HCT116 (cell line): ENCODE measurements at regions not wholly inside any gene's neighbourhood (a gene's known extent, or its start where the extent isn't known, plus 50 kb on each side); places are given as distances from the start of the nearest gene placed in this dataset.

Experiments
- ATAC-seq: fragments of 200-7000 bp; cut with Tn5 transposase; 2 replicates; pipeline ENCODE4 v1.9.1; 2020; ENCODE audit warnings: mild to moderate bottlenecking, moderate library complexity
- BruUV-seq: library from RNA; stranded (reverse); fragments of 400-500 nt; replicated peaks from 2 replicates; lab custom pipeline; 2021; lab: Mats Ljungman, UMichigan
- CTCF ChIA-PET: fragments of 300-600 bp; sonication (Branson Sonifier 250); formaldehyde crosslinking; loops from one replicate; lab custom pipeline; 2021; ENCODE audit warnings: antibody characterized with exemption; lab: Charles Lee
- POLR2A ChIA-PET: fragments of 300-600, 350-600 bp; sonication (Branson Sonifier 250); formaldehyde crosslinking; loops from one replicate; lab custom pipeline; 2021; ENCODE audit warnings: antibody characterized with exemption; lab: Charles Lee
- RAD21 ChIA-PET, 2 experiments: fragments of 300-600 bp; sonication (Branson Sonifier 250); formaldehyde crosslinking; loops; one replicate each; lab custom pipeline; 2023; ENCODE audit warnings: low total read pairs in 2 of 2; ENCODE audit not compliant: uncharacterized antibody in 2 of 2, unreplicated experiment in 2 of 2, low non-redundant PET in 1 of 2; lab: Charles Lee
- DNase-seq: peaks from one replicate; pipeline ENCODE4 v3.0.0-alpha.2; 2010; ENCODE audit warnings: low read depth, low spot score
- H2AFZ ChIP-seq: fragments of 200-600 bp; shearing (Covaris generic), sonication (generic); 2 replicates; pipeline ENCODE4 v1.6.1; 2017; ENCODE audit warnings: low read depth, mixed run types, mixed read lengths, antibody characterized with exemption, low read length; ENCODE audit not compliant: poor library complexity, severe bottlenecking
- H3K27ac ChIP-seq: 2 replicates; pipeline ENCODE4 v1.5.1; 2012; ENCODE audit warnings: low read depth, low read length
- H3K27me3 ChIP-seq: fragments of 200-600 bp; sonication (generic); 2 replicates; pipeline ENCODE4 v1.6.1; 2016; ENCODE audit warnings: mixed run types, low read length, mixed read lengths; ENCODE audit not compliant: insufficient read depth
- H3K36me3 ChIP-seq, 2 experiments: fragments of 200-500 bp in 1 of 2; fragments of 200-600 bp in 1 of 2; sonication (Bioruptor generic) in 1 of 2; sonication (generic) in 1 of 2; 2 replicates each; pipeline versions ENCODE4 v1.5.1 to v1.6.1; 2014 to 2016; ENCODE audit warnings: low read length in 2 of 2, inconsistent platforms in 1 of 2, mixed read lengths in 1 of 2, mixed run types in 1 of 2; ENCODE audit not compliant: insufficient read depth in 2 of 2, control insufficient read depth in 1 of 2
- H3K4me1 ChIP-seq, 2 experiments: fragments of 200-600 bp in 1 of 2; sonication (generic) in 1 of 2; 2 replicates each; pipeline versions ENCODE4 v1.5.1 to v1.6.1; 2012 to 2017; ENCODE audit warnings: low read length in 2 of 2, inconsistent platforms in 1 of 2, mild to moderate bottlenecking in 1 of 2, mixed read lengths in 1 of 2, mixed run types in 1 of 2, moderate library complexity in 1 of 2; ENCODE audit not compliant: insufficient read depth in 2 of 2, control insufficient read depth in 1 of 2
- H3K4me2 ChIP-seq: fragments of 200-600 bp; sonication (generic); 2 replicates; pipeline ENCODE4 v1.6.1; 2017; ENCODE audit warnings: mixed run types, low read length, mixed read lengths
- H3K4me3 ChIP-seq, 2 experiments: fragments of 200-600 bp in 1 of 2; sonication (generic) in 1 of 2; replicated peaks in 1 of 2; 2 replicates each; pipeline ENCODE4 v1.5.1; 2011 to 2016; ENCODE audit warnings: low read length in 2 of 2, control low read depth in 1 of 2, low read depth in 1 of 2, mild to moderate bottlenecking in 1 of 2, mixed read lengths in 1 of 2, mixed run types in 1 of 2
- H3K79me2 ChIP-seq: fragments of 200-600 bp; sonication (generic); 2 replicates; pipeline ENCODE4 v1.6.1; 2017; ENCODE audit warnings: mild to moderate bottlenecking, mixed run types, low read length, moderate library complexity, mixed read lengths; ENCODE audit not compliant: insufficient read depth
- H3K9ac ChIP-seq: fragments of 200-600 bp; sonication (generic); 2 replicates; pipeline ENCODE4 v1.6.1; 2016; ENCODE audit warnings: low read length, mixed read lengths
- H3K9me2 ChIP-seq: fragments of 200-600 bp; sonication (generic), shearing (Covaris generic); 2 replicates; pipeline ENCODE4 v1.6.1; 2017; ENCODE audit warnings: mixed run types, mild to moderate bottlenecking, moderate library complexity; ENCODE audit not compliant: insufficient read depth
- H3K9me3 ChIP-seq, 2 experiments: fragments of 200-500 bp in 1 of 2; fragments of 200-600 bp in 1 of 2; sonication (Bioruptor generic) in 1 of 2; sonication (generic) in 1 of 2; 2 replicates each; pipeline ENCODE4 v1.6.1; 2014 to 2017; ENCODE audit warnings: low read length in 2 of 2, mixed read lengths in 2 of 2, inconsistent platforms in 1 of 2, low read depth in 1 of 2, mild to moderate bottlenecking in 1 of 2, mixed run types in 1 of 2, moderate library complexity in 1 of 2; ENCODE audit not compliant: control insufficient read depth in 1 of 2, insufficient read depth in 1 of 2
- H4K20me1 ChIP-seq: fragments of 200-600 bp; sonication (generic), shearing (Covaris generic); 2 replicates; pipeline ENCODE4 v1.6.1; 2017; ENCODE audit warnings: mixed run types, mild to moderate bottlenecking, moderate library complexity; ENCODE audit not compliant: insufficient read depth
- ATF3 ChIP-seq: IDR thresholded peaks from 2 replicates; pipeline ENCODE4 v1.6.1; 2012
- CBX3 ChIP-seq: IDR thresholded peaks from 2 replicates; pipeline ENCODE4 v1.6.1; 2012; ENCODE audit warnings: low read depth
- CEBPB ChIP-seq: IDR thresholded peaks from 2 replicates; pipeline ENCODE4 v1.6.1; 2012; ENCODE audit warnings: low read depth
- CTCF ChIP-seq, 3 experiments: fragments of 200-600 bp in 1 of 3; sonication (generic) in 1 of 3; IDR thresholded peaks in 2 of 3; conservative IDR thresholded peaks in 1 of 3; 2 replicates each; pipeline ENCODE4 v1.5.1; 2012 to 2017; ENCODE audit warnings: low read depth in 2 of 3, low read length in 2 of 3, antibody characterized with exemption in 1 of 3, borderline replicate concordance in 1 of 3, control low read depth in 1 of 3, mild to moderate bottlenecking in 1 of 3, mixed read lengths in 1 of 3, mixed run types in 1 of 3, moderate library complexity in 1 of 3; ENCODE audit not compliant: insufficient read depth in 1 of 3
- ELF1 ChIP-seq: IDR thresholded peaks from 2 replicates; pipeline ENCODE4 v1.6.1; 2012; ENCODE audit warnings: low read depth, borderline replicate concordance
- EZH2 ChIP-seq: fragments of 200-600 bp; sonication (generic); IDR thresholded peaks from 2 replicates; pipeline ENCODE4 v1.6.1; 2017; ENCODE audit warnings: antibody characterized with exemption, mixed run types
- EZH2phosphoT487 ChIP-seq: fragments of 200-600 bp; IDR thresholded peaks from 2 replicates; pipeline ENCODE4 v1.6.1; 2018; ENCODE audit warnings: antibody characterized with exemption, borderline replicate concordance
- JUND ChIP-seq: IDR thresholded peaks from 2 replicates; pipeline ENCODE4 v1.6.1; 2012
- POLR2A ChIP-seq: IDR thresholded peaks from 2 replicates; pipeline ENCODE4 v1.7.0; 2011; ENCODE audit warnings: borderline replicate concordance; ENCODE audit not compliant: insufficient read depth, insufficient read length; ENCODE audit errors: extremely low read depth
- POLR2AphosphoS5 ChIP-seq: IDR thresholded peaks from 2 replicates; pipeline ENCODE4 v1.6.1; 2011; ENCODE audit warnings: mild to moderate bottlenecking, low read depth, low read length, moderate library complexity
- SP1 ChIP-seq: IDR thresholded peaks from 2 replicates; pipeline ENCODE4 v1.6.1; 2012; ENCODE audit warnings: low read depth
- SRF ChIP-seq: IDR thresholded peaks from 2 replicates; pipeline ENCODE4 v1.6.1; 2012; ENCODE audit warnings: low read depth
- TCF7L2 ChIP-seq: IDR thresholded peaks from 2 replicates; pipeline ENCODE4 v1.7.0; 2011; ENCODE audit warnings: borderline replicate concordance, inconsistent platforms; ENCODE audit not compliant: insufficient read depth, insufficient read length; ENCODE audit errors: extremely low read depth
- ZFX ChIP-seq: fragments of 450-650 bp; IDR thresholded peaks from 2 replicates; pipeline ENCODE4 v1.6.1; 2017
- ZNF274 ChIP-seq: fragments of 200-500 bp; sonication (Bioruptor generic); IDR thresholded peaks from 2 replicates; pipeline ENCODE4 v1.6.1; 2014; ENCODE audit warnings: mild to moderate bottlenecking, low read depth, low read length, inconsistent platforms
- intact Hi-C: fragments of 100-400 bp; cut with micrococcal nuclease; formaldehyde crosslinking; loops from 2 replicates; pipeline ENCODE4 v1.10.0; 2022

- Histone ChIP-seq H3K27me3 (no peaks in the 10 kb centered on the region), H3K4me1 (no peaks in the 10 kb centered on the region), H3K9me3 (no peaks in the 10 kb centered on the region), H3K9me2 (no peaks in the 10 kb centered on the region), H3K4me3 (no peak overlapping the region), H3K4me2 (no peak overlapping the region), H3K27ac (no peak overlapping the region), H3K79me2 (no peaks in the 10 kb centered on the region), H3K9ac (no peak overlapping the region), H3K36me3 (no peaks in the 10 kb centered on the region), H4K20me1 (no peaks in the 10 kb centered on the region), H2AFZ (no peak overlapping the region)
- no TSS peak for BruUV-seq
- TF ChIP-seq EZH2 (no peak), ELF1 (no peak)
- ChIA-PET POLR2A (no interaction called here), RAD21 (no interaction called here), CTCF (no interaction called here)
- DNase-seq = no peak
- intact Hi-C loops = no loop called here
- no peak for ATAC-seq
Measured at GRCh38 chrX:22889819-22890218, 109.9 kb upstream of the DDX53 start.

- POLR2A ChIA-PET = no interaction called here
- Histone ChIP-seq H3K27me3 (no peaks in the 10 kb centered on the region; the same call in 1 of the 2 replicates), H3K4me1 (no peaks in the 10 kb centered on the region), H2AFZ (no peak overlapping the region), H3K27ac (no peak overlapping the region), H3K9ac (no peak overlapping the region), H3K4me3 (no peak overlapping the region), H3K9me2 (no peaks in the 10 kb centered on the region), H3K4me2 (no peak overlapping the region), H3K9me3 (no peaks in the 10 kb centered on the region), H3K79me2 (no peaks in the 10 kb centered on the region), H4K20me1 (no peaks in the 10 kb centered on the region), H3K36me3 (no peaks in the 10 kb centered on the region)
- CTCF ChIA-PET = no interaction called here
- intact Hi-C loops = no loop called here
- ATAC-seq (no peak), DNase-seq (no peak)
- no TSS peak for BruUV-seq
- RAD21 ChIA-PET = no interaction called here
- TF ChIP-seq POLR2AphosphoS5 (no peak), JUND (no peak)
Measured at GRCh38 chrX:22912616-22913015, 87.1 kb upstream of the DDX53 start.

GRCh38 chrX:22922961-22923360, 76.8 kb upstream of the DDX53 start:
- Histone ChIP-seq H3K9me2 (no peaks in the 10 kb centered on the region), H3K79me2 (no peaks in the 10 kb centered on the region), H3K27me3 (no peaks in the 10 kb centered on the region), H3K9me3 (no peaks in the 10 kb centered on the region), H3K4me3 (no peak overlapping the region), H3K4me2 (no peak overlapping the region), H3K27ac (no peak overlapping the region), H2AFZ (no peak overlapping the region), H4K20me1 (no peaks in the 10 kb centered on the region), H3K36me3 (no peaks in the 10 kb centered on the region), H3K4me1 (no peaks in the 10 kb centered on the region), H3K9ac (no peak overlapping the region)
- ChIA-PET CTCF (no interaction called here), POLR2A (no interaction called here), RAD21 (no interaction called here)
- intact Hi-C loops = no loop called here
- DNase-seq = no peak
- no TSS peak for BruUV-seq
- ATAC-seq = no peak
- TF ChIP-seq EZH2 = no peak
- no peak for TF ChIP-seq CTCF (IDR thresholded peaks at IDR 0.05 in 2 of 3, conservative IDR thresholded peaks at IDR 0.05 in 1 of 3; ENCODE audit: borderline replicate concordance in 1 of 3, insufficient read depth in 1 of 3, low read depth in 2 of 3, low read length in 2 of 3)
- no peak for TF ChIP-seq SRF
- TF ChIP-seq SP1 = no peak
- TF ChIP-seq ZFX = no peak
- no peak for TF ChIP-seq POLR2A
- TF ChIP-seq EZH2phosphoT487 = no peak
- no peak for TF ChIP-seq TCF7L2
- no peak for TF ChIP-seq CEBPB
- no peak for TF ChIP-seq CBX3
- TF ChIP-seq ZNF274 = no peak
- no peak for TF ChIP-seq POLR2AphosphoS5
- no peak for TF ChIP-seq ATF3
